ENCODE measurements at regions not wholly inside any gene's neighbourhood (a gene's known extent, or its start where the extent isn't known, plus 50 kb on each side); places are given as distances from the start of the nearest gene placed in this dataset.

DNA sequence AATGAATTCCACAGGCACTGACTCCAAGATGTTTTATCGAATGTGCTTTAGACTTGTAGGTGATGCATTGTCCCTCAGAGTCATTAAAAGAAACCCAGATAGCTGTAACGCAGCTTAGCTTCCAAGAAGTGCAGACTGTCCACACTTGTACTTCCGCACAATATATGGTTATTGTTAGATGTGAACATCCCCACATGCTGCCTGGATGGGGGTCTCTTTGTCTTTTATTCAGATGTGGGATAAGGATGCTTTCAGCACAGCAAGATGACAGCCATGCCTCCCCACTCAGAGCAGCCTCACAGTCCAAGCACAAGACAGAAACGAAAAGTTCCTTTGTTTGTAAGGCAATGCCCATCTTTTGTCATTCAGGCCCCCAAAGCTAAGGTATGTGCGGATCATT, 416.6 kb downstream of the HRH4 start:
- POLR2A ChIA-PET, result no interaction called here
- no peak overlapping the region for H3K4me3 ChIP-seq (ENCODE audit: control extremely low read depth in 1 of 5, extremely low read depth in 1 of 5, insufficient read depth in 1 of 5, low read depth in 2 of 5, low read length in 4 of 5)
- no peaks in the 10 kb centered on the region for H4K20me1 ChIP-seq (ENCODE audit: control insufficient read depth, insufficient read depth, low read length, poor library complexity, severe bottlenecking)
- H3K9ac ChIP-seq (ENCODE audit: low read length), result no peak overlapping the region
- no CpG with 5 or more reads among the region's 5 CpGs for WGBS (ENCODE audit: insufficient coverage)
- H3K9me3 ChIP-seq (ENCODE audit: control extremely low read depth in 1 of 3, control insufficient read depth in 2 of 3, insufficient read depth in 1 of 3, low read length in 2 of 3), result no peaks in the 10 kb centered on the region
- DNase-seq (no peak), ATAC-seq (ENCODE audit: low read depth) (no peak)
- intact Hi-C loops (cut with micrococcal nuclease), result loop anchor here (5.0 to 10.0 kb wide), 2 partner anchors 88 to 475 kb away; partner anchors contain the start of gene ZNF521
- no peak for TF ChIP-seq EZH2 (IDR thresholded peaks at IDR 0.05; ENCODE audit: borderline replicate concordance, insufficient read depth, low read depth, low read length, poor library complexity, severe bottlenecking)
- TF ChIP-seq CTCF (IDR thresholded peaks at IDR 0.05), result no peak
- Mint-ChIP-seq H3K9me3 (ENCODE audit: insufficient read depth) (no peaks in the 10 kb centered on the region), H3K4me1 (peaks cover 5% of the 10 kb centered on the region), H3K27me3 (peaks cover 21% of the 10 kb centered on the region), H3K4me3 (no peak overlapping the region), H3K27ac (no peak overlapping the region)
- H3K27ac ChIP-seq (ENCODE audit: low read length in 2 of 2), result no peak overlapping the region
- peaks cover 0 to 6% (median 0%) of the 10 kb centered on the region in 4 experiments for H3K27me3 ChIP-seq (replicated peaks in 1 of 4; ENCODE audit: control extremely low read depth in 1 of 4, control insufficient read depth in 3 of 4, insufficient read depth in 4 of 4, low read length in 3 of 4)
- CTCF ChIA-PET, result interaction anchor here (0.7 to 0.8 kb wide), 2 partner anchors 8 to 792 kb away, joined by 3 to 4 read pairs; no protein-coding TSS in a partner anchor
- no peak overlapping the region for H3K4me2 ChIP-seq (replicated peaks; ENCODE audit: low read depth, low read length, poor library complexity, severe bottlenecking)
- no peaks in the 10 kb centered on the region for H3K79me2 ChIP-seq (ENCODE audit: control insufficient read depth, insufficient read depth, low read length)
- H3K4me1 ChIP-seq (ENCODE audit: control insufficient read depth in 2 of 2, insufficient read depth in 2 of 2, low read length in 2 of 2), result no peaks in the 10 kb centered on the region
- H2AFZ ChIP-seq (ENCODE audit: insufficient read depth, low read depth, low read length, poor library complexity, severe bottlenecking), result no peak overlapping the region
- H3K36me3 ChIP-seq (replicated peaks in 1 of 2; ENCODE audit: control extremely low read depth in 1 of 2, control insufficient read depth in 1 of 2, extremely low read depth in 1 of 2, insufficient read depth in 2 of 2, low read length in 1 of 2), result no peaks in the 10 kb centered on the region

DNA sequence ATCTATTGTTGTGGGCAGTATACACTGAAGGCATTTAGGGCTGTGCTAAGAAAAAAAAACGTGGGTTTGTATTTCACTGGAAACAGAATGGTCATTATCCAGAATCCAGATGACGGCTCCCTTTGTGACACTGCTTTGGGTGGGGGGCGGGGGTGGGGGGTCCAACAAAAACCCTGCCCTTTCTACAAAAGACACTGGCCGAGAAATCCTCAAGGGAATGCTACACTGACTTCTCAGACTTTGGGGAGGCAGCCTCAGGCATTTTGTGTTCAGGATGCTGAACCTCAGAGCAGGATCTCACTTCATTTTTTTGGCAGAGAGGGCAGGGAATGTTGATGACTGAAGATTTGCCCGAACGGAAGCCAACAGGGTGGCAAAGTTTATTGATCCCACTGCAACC, 417.1 kb downstream of the HRH4 start:
- Histone ChIP-seq H3K27me3 (replicated peaks in 1 of 4; ENCODE audit: control extremely low read depth in 1 of 4, control insufficient read depth in 3 of 4, insufficient read depth in 4 of 4, low read length in 3 of 4) (peaks cover 0 to 6% (median 0%) of the 10 kb centered on the region in 4 experiments), H3K9ac (ENCODE audit: low read length) (no peak overlapping the region), H3K9me3 (ENCODE audit: control extremely low read depth in 1 of 3, control insufficient read depth in 2 of 3, insufficient read depth in 1 of 3, low read length in 2 of 3) (no peaks in the 10 kb centered on the region), H3K4me1 (ENCODE audit: control insufficient read depth in 2 of 2, insufficient read depth in 2 of 2, low read length in 2 of 2) (no peaks in the 10 kb centered on the region), H3K4me2 (replicated peaks; ENCODE audit: low read depth, low read length, poor library complexity, severe bottlenecking) (no peak overlapping the region), H2AFZ (ENCODE audit: insufficient read depth, low read depth, low read length, poor library complexity, severe bottlenecking) (no peak overlapping the region), H3K27ac (ENCODE audit: low read length in 2 of 2) (no peak overlapping the region), H3K36me3 (replicated peaks in 1 of 2; ENCODE audit: control extremely low read depth in 1 of 2, control insufficient read depth in 1 of 2, extremely low read depth in 1 of 2, insufficient read depth in 2 of 2, low read length in 1 of 2) (no peaks in the 10 kb centered on the region), H3K79me2 (ENCODE audit: control insufficient read depth, insufficient read depth, low read length) (no peaks in the 10 kb centered on the region), H3K4me3 (ENCODE audit: control extremely low read depth in 1 of 5, extremely low read depth in 1 of 5, insufficient read depth in 1 of 5, low read depth in 2 of 5, low read length in 4 of 5) (no peak overlapping the region), H4K20me1 (ENCODE audit: control insufficient read depth, insufficient read depth, low read length, poor library complexity, severe bottlenecking) (no peaks in the 10 kb centered on the region)
- ATAC-seq (ENCODE audit: low read depth) (no peak), DNase-seq (no peak)
- Mint-ChIP-seq H3K4me1 (peaks cover 5% of the 10 kb centered on the region), H3K9me3 (ENCODE audit: insufficient read depth) (no peaks in the 10 kb centered on the region), H3K4me3 (no peak overlapping the region), H3K27me3 (peaks cover 18% of the 10 kb centered on the region), H3K27ac (no peak overlapping the region)
- ChIA-PET POLR2A (no interaction called here), CTCF (interaction anchor here (0.7 to 0.8 kb wide), 2 partner anchors 8 to 792 kb away, joined by 3 to 4 read pairs; no protein-coding TSS in a partner anchor)
- TF ChIP-seq EZH2 (IDR thresholded peaks at IDR 0.05; ENCODE audit: borderline replicate concordance, insufficient read depth, low read depth, low read length, poor library complexity, severe bottlenecking) (no peak), CTCF (IDR thresholded peaks at IDR 0.05) (no peak)
- WGBS (ENCODE audit: insufficient coverage), result 50% methylated on average over 1 of the region's 6 CpGs
- intact Hi-C loops (cut with micrococcal nuclease), result loop anchor here (5.0 to 10.0 kb wide), 2 partner anchors 87 to 475 kb away; partner anchors contain the start of gene ZNF521

Measured in B cell (primary cell).